HG03064 (cell line): ENCODE measurements at regions not wholly inside any gene's neighbourhood (a gene's known extent, or its start where the extent isn't known, plus 50 kb on each side); places are given as distances from the start of the nearest gene placed in this dataset.
A peak's percentile ranks its signal among the peaks of the same experiment; 100 is the strongest.
"Not testable (repeated sequence)": the region's sequence is repeated elsewhere in the genome, so short reads cannot be mapped to it uniquely, and the experiment has no call there.

Source experiments
- ATAC-seq: cut with Tn5 transposase; IDR thresholded peaks from one replicate; pipeline ENCODE4 v1.9.1; 2021; ENCODE audit warnings: low read depth; ENCODE audit not compliant: unreplicated experiment

DNA sequence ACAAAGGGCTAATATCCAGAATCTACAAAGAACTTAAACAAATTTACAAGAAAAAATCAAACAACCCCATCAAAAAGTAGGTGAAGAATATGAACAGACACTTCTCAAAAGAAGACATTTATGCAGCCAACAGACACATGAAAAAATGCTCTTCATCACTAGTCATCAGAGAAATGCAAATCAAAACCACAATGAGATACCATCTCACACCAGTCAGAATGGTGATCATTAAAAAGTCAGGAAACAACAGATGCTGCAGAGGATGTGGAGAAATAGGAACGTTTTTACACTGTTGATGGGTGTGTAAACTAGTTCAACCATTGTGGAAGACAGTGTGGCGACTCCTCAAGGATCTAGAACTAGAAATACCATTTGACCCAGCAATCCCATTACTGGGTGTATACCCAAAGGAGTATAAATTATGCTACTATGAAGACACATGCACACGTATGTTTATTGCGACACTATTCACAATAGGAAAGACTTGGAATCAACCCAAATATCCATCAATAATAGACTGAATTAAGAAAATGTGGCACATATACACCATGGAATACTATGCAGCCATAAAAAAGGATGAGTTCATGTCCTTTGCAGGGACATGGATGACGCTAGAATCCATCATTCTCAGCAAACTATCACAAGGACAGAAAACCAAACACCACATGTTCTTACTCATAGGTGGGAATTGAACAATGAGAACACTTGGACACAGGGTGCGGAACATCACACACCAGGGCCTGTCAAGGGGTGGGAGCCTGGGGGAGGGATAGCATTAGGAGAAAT, 241.5 kb downstream of the KCNRG start:
- not testable (repeated sequence) for ATAC-seq

DNA sequence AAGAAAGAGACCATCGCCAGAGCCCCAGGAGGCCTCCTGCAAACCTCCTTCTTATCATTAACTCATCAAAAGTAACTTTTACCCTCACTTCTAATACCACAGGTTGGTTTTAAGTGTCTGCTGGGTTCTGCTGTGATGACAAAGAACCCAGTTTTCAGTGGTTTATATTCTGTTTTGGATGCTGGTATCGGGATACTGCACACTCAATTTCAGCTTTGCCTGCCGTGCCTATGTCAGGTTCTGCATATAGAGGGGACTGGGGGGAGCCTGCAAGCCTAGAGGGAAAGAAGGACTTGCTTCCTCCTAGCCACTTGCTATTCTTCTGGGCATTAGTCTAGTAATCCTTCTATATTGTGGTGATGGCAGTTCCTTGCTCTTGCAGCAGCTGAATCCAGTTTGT, 242.4 kb downstream of the KCNRG start:
- ATAC-seq = no peak

DNA sequence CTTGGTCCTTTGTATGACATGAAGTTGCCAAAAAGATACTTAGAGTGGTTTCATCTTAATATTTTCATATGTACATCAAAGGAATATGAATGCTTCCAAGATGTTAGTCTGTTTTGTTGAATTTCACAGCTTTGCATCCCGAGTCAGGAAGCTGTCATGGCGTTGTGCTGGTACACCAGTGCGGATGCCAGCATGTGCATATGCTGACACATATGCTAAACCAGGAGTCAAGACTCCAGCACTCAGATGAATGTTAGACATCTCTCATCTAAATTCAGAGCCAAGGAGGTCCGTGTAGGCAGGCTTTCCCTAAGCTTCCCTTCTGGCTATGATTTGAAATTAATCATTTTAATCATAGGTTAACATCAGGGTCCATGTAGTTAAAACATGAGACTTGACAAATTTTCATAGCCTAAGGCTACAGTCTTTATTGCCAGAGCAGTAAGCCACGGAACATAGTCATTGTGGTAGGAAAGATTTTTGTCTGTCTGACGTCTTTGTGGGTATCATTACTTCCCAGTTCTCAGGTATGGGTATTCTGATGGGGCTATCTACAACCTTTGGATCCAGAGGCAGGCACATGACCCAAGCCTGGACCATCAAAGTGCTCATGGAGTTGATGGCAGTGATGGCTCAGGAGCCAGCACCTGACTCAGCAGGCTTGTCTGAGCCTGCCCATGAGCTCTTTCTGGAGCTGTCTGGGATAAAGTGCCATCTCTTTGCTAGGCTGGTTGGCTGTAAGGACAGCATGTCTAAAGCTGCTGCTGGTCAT, 246.1 kb downstream of the KCNRG start:
- no peak for ATAC-seq

DNA sequence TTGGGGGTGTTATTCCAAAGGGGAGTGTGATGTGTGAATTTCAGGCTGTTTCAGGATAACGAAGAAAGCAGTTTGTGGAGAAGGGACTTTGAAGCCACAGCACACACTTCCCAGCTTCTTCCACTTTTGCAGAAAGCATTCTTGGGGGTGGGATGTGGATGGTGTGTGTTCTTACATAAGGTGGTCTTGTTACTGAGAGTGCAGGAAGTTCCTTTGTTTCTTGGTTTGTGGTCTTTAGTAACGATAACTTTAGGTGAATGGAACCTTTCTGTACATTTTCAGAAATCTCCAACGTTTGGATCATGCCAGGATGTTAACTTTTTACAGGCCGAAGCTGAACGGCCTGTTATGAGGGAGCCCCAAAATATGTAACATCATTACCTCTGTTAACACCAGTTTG, 251.8 kb downstream of the KCNRG start:
- ATAC-seq = no peak

DNA sequence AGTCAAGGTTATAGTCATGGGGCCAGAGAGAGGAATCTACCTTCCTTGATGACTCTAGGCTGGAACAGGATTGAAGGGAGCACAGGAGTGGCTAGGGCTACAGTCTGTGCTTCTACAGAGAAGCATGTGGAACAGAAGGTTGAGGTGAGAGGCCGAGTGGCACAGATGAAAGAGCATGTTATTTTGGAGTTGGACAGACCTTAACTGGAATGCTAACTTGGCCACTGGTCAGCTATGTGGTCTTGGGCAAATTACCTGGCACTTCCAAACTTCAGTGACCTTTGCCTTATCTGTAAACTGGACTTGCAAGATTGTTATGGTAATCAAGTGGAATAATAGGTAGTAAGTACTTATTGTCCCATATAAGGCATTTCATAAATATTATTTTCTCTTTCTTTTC, 252.7 kb downstream of the KCNRG start:
- ATAC-seq = no peak

DNA sequence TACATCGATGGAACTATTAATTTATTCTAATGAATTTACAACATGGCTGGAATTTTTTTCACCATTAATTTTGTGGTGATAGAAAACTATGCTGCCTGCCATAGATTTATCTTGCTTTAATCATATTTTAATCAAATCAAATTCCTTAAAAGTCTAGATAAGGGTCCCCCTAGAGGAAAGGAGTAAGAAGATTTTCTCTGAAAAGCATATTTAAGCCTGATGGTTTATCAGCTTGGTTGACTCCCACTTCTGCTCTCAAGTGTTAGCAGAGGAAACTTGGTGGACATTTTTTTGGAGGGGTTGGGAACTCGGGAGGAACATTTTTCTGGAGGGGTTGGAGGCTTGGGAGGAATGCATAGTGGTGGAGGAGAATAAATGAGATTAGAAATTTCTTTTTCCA, 253.3 kb downstream of the KCNRG start:
- ATAC-seq = no peak

DNA sequence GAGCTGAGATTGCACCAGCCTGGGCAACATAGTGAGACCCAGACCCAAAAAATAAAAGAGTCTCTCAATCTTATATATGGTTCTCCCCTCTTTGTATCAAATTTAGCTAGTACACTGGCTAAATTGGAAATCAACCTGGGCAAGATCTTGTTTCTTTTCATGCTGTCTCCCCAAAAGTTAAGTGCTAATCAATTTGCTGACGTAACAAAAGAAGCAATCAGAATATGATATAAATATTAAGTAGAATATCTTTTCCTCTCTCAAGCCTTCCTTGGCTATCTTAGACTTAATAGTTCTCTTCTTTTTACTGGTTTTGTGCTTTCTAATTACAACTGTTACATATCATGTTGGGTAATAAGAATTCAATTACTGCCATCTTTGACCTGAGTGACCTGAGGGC, 258.9 kb downstream of the KCNRG start:
- ATAC-seq = no peak

DNA sequence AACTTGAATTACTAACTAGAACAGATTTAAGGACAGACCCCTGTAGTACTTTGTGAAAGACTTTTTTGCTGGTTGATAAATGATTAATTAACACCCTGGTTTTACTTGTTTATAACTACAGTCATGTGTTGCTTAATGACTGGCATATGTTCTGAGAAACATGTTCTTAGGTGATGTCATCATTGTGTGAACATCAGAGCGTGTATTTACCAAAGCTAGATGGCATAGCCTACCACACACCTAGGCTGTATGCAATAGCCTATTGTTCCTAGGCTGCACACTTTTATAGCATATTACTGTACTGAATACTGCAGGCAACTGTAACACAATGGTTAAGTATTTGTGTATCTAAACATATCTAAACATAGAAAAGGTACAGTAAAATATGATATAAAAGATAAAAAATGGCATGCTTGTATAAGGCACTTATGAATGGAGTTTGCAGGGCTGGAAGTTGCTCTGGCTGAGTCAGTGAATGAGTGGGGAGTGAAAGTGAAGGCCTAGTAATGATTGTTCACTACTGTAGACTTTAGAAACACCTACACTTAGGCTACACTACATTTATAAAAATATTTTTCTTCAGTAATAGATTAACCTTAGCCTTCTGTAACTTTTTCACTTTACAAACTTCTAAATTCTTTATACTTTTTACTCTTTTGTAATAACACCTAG, 260.3 kb downstream of the KCNRG start:
- no peak for ATAC-seq

DNA sequence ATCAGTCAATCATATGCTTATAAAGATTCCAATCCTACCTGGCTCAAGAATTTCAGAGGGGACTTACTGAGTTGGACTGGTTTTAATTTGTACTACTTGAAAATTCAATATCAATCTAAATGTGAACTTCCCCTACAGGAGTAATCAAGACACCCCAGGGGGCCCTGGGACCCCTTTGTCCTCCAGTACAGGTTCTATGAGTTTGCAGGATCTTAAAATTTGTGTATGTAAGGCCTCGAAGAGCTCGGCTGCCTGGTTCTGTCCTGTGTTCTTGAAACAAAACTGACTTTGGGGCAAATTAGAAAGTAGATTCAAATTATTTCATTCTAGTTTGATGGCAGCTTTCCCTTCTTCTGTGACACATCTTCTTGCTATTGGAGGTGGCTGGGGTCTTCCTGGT, 261.3 kb downstream of the KCNRG start:
- no peak for ATAC-seq

DNA sequence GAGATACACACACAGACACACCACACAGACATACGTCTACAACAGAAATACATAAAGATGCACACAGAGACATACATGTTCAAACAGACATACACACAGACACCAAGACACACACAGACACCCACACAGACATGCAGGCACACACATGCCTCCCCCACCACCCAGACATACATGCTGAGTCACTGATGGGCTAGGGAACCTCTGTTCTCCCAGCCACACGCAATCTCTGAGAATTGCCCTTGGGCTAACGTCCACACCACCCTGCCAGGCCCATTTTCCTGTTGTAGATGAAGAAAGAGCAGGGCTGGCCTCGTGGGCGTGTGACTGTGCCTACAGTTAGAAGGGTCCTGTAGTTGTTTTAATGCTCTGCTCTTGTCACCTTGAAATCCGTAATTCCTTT, 261.9 kb downstream of the KCNRG start:
- ATAC-seq = no peak

DNA sequence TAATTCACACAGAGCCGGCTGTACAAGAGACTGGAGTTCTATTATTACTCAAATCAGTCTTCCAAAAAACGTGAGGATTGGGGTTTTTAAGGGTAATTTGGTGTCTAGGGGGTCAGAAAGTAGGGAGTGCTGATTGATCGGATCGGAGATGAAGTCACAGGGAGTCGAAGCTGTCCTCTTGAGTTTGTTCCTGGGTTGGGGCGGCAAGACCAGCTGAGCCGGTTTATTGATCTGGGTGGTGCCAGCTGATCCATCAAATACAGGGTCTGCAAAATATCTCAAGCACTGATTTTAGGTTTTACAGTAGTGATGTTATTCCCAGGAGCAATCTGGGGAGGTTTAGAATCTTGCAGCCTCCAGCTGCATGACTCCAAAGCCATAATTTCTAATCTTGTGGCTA, 262.7 kb downstream of the KCNRG start:
- no peak for ATAC-seq

DNA sequence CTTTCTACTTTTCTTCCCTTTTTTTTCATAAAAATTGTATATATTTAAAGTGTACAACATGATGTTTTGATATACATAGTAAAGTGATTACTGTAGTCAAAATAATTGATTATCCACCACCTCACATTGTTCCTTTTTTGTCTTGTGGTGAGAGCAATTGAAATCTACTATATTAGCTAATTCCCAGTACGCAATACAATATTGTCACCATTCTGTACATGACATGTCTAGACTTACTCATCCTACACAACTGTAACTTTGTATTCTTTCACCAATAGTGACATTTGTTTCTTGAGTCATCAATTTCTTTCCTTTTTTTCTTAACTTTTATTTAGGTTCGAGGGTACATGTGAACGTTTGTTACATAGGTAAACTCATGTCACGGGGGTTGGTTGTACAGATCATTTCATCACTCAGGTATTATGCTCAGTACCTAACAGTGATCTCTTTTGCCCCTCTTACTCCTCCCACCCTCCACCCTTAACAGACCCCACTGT, 265.2 kb downstream of the KCNRG start:
- ATAC-seq = no peak

DNA sequence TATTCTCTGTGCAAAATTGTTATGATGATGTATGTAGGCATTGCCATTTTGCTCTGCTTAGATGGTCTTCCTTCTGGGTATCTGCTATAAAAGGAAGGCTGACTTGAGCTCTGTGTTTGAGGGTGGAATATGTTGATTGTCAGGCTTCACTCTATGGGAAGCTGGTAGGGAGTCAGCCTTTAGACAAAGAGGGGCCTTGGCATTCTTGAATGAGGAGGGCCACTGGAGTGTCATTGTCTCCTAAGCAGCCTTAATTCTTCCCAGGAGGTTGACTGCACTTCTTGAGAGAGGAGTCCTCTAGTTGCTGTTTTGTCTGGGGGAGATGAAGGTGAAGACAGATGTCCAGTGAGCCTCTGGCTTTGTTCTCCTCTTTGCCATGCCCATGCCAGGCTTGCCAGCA, 266.8 kb downstream of the KCNRG start:
- no peak for ATAC-seq

DNA sequence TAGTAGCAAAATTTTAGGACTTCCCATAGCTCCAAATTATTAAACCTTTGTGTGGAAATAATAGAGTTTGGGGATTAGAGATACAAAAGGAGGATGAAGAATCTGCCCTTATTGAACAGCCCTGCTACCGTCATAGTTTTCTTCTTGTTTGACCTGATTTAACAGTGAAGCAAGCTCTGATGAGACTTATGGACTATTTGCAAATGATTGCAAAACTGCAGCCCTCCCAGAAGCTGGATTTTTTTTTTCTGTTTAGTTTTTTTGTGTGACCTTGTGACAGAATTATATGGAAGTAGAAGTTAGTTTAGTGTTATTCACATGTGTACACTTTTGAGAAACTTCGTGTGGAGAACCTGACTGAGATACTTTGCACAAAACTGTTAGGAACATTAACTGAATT, 267.8 kb downstream of the KCNRG start:
- no peak for ATAC-seq

DNA sequence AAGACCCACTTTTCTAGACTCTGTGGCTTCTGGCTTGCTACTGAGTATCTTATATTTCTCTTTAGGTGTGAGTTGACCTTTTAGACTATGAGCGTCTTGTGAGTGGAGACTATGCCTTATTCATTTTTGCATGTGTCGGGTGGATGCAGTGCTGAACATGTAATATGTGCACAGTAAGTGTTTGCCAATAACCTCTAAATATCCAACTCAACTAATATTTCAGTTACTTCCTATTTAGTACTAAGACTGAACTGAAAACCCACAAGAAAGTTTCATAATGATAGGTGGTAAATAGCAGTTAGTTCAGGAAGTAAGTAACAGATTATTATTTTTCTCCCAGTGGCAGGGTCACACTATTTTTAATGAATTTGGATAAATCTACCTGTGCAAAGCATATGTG, 269.3 kb downstream of the KCNRG start:
- ATAC-seq = peak; percentile 87

DNA sequence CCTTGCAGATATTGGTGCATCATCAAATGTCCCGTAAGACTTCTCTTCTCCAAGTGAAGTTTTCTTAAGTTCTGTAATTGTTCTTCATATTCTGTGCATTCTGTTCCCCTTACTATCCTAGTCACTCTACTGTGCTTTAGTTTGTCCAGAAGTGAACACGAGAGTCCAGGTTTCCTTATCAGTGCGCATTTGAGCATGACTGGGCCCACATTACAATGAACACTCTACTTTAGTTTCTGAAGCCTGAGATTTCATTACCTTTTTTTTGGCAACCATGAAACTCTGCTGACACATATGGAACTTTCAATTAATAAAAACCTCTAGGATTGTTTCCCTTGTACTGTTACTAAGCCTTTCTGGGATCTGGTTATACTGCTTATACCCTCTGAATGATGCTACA, 270.0 kb downstream of the KCNRG start:
- ATAC-seq = no peak

DNA sequence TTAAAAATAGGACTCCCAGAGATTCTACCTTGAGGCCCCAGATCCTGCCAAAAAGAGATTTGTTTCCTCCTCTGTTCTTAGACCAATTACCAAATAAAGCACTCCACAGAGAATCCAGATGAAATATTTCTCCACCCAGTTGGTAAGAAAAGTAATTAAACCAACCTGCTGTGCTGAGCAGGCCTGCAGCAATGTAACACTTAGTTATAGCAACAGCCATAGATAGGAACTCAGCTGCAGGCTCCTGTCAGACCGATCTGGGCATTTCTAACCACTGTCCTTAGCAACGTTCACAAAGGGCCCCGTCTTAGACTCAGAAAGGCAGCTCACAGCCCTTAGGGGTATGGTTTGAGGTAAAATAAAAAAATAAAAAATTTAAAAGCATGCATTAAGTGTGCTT, 271.1 kb downstream of the KCNRG start:
- no peak for ATAC-seq

DNA sequence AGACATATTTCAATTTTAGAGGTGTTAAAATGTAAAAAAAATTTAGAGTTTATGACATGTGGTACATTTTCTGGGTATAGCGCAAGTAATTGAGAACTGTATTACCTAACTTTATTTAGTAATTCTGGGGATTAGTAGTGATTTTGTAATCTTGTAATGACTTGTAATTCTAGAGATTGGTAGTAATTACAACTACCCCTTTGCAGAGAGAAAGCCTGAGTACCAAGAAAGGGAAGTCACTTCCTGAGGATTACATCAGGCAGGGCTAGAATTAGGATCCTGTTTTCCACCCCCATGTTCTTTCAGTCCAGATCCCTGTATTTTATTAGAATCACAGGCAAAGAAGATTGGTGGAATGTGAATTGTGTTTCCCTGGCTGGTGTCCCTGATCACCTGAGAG, 274.9 kb downstream of the KCNRG start:
- no peak for ATAC-seq

DNA sequence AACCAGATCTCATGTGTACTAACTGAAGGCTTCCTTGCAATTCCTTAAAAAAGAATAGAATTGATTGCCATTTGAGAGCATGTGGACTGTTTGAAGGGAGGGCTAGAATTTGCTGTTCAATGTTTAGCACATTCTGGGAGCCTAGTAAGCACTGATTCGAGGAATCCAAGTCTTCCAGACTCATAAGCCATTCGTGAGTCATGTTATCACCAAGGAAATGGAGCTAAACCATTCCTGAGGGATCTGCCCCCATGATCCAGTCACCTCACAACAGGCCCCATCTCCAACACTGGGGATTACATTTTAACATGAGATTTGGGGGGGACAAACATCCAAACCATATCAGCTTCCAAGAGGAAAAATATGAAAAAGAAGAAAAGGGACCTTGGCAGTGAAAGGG, 276.4 kb downstream of the KCNRG start:
- no peak for ATAC-seq

DNA sequence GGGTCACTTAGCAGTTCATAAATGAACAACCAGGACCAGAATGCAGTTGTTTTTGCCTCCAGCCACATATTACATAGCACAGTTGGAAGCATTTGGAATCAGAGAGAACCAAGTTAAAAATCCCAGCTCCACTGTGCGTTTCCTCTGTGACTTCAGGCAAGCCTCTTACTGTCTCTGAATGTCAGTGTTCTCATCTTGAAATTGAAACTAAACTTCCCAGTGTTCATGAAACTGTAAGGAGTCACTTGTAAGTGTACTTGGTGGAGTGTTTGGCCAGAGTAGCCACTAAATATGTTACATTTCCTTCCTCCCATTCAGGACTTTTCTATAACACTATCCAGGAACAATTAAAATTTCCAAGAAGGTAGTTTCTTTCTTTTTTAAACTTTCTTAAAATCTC, 276.8 kb downstream of the KCNRG start:
- ATAC-seq = no peak

DNA sequence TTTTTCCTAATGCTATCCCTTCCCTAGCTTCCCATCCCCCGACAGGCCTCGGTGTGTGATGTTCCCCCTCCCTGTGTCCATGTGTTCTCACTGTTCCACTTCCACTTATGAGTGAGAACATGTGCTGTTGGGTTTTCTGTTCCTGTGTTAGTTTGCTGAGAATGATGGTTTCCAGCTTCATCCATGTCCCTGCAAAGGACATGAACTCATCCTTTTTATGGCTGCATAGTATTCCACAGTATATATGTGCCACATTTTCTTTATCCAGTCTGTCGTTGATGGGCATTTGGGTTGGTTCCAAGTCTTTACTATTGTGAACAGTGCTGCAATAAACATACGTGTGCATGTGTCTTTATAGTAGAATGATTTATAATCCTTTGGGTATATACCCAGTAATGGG, 279.2 kb downstream of the KCNRG start:
- ATAC-seq = not testable (repeated sequence)
